Inferior parietal cortex (tissue), 1 donor: ENCODE measurements at regions not wholly inside any gene's neighbourhood (a gene's known extent, or its start where the extent isn't known, plus 50 kb on each side); places are given as distances from the start of the nearest gene placed in this dataset.

ENCODE experiments used
- DNase-seq: peaks from one replicate; pipeline ENCODE4 v3.0.0-alpha.2; 2016; ENCODE audit errors: extremely low spot score

GRCh38 chr13:105545811-105546210 is 989.7 kb downstream of the EFNB2 start:
- no peak for DNase-seq

- DNase-seq, result no peak
Measured at GRCh38 chr13:105543742-105544141, 991.7 kb downstream of the EFNB2 start.

- no peak for DNase-seq
Measured at GRCh38 chr13:105541565-105541964, 993.9 kb downstream of the EFNB2 start.

- no peak for DNase-seq
Measured at GRCh38 chr13:105538346-105538745, 997.1 kb downstream of the EFNB2 start.

GRCh38 chr13:105537113-105537512 is 998.3 kb downstream of the EFNB2 start:
- DNase-seq, result no peak

GRCh38 chr13:105530468-105530867 is 1005.0 kb downstream of the EFNB2 start:
- no peak for DNase-seq

- DNase-seq, result no peak
Measured at GRCh38 chr13:105527127-105527526, 1008.3 kb downstream of the EFNB2 start.

GRCh38 chr13:105519771-105520170 is 1015.7 kb downstream of the EFNB2 start:
- no peak for DNase-seq

- DNase-seq, result no peak
Measured at GRCh38 chr13:105518086-105518485, 1017.4 kb downstream of the EFNB2 start.

- DNase-seq, result no peak
Measured at GRCh38 chr13:105514401-105514800, 1021.1 kb downstream of the EFNB2 start.

- DNase-seq, result no peak
Measured at GRCh38 chr13:105513448-105513847, 1022.0 kb downstream of the EFNB2 start.

- no peak for DNase-seq
Measured at GRCh38 chr13:105509981-105510762, 1025.3 kb downstream of the EFNB2 start.

- no peak for DNase-seq
Measured at GRCh38 chr13:105506463-105506862, 1029.0 kb downstream of the EFNB2 start.

- no peak for DNase-seq
Measured at GRCh38 chr13:105502193-105502592, 1033.3 kb downstream of the EFNB2 start.

- no peak for DNase-seq
Measured at GRCh38 chr13:105497597-105497996, 1037.9 kb downstream of the EFNB2 start.

- DNase-seq, result no peak
Measured at GRCh38 chr13:105492216-105492615, 1043.2 kb downstream of the EFNB2 start.

GRCh38 chr13:105491345-105491744 is 1044.1 kb downstream of the EFNB2 start:
- DNase-seq, result no peak

- DNase-seq, result no peak
Measured at GRCh38 chr13:105485081-105485480, 1050.4 kb downstream of the EFNB2 start.

GRCh38 chr13:105474983-105475610 is 1060.4 kb downstream of the EFNB2 start:
- DNase-seq, result no peak

- no peak for DNase-seq
Measured at GRCh38 chr13:105471673-105472072, 1063.8 kb downstream of the EFNB2 start.

- no peak for DNase-seq
Measured at GRCh38 chr13:105466376-105466775, 1069.1 kb downstream of the EFNB2 start.

GRCh38 chr13:105465745-105466144 is 1069.7 kb downstream of the EFNB2 start, which contains the start of gene DAOA:
TSS of gene DAOA (plus strand) at chr13:105466045.
- DNase-seq, result no peak

GRCh38 chr13:105465251-105465650 is 1070.2 kb downstream of the EFNB2 start:
- DNase-seq, result no peak
